NCI-H2227 (cell line): ENCODE measurements at regions not wholly inside any gene's neighbourhood (a gene's known extent, or its start where the extent isn't known, plus 50 kb on each side); places are given as distances from the start of the nearest gene placed in this dataset.

ENCODE experiments used
- DNase-seq: peaks from one replicate; lab custom pipeline; 2025; ENCODE audit not compliant: unreplicated experiment; lab: John Stamatoyannopoulos, UW

- no peak for DNase-seq
Measured at GRCh38 chr12:128163086-128163485, 103.9 kb upstream of the TMEM132C start.

GRCh38 chr12:128164533-128164932, 102.4 kb upstream of the TMEM132C start:
- DNase-seq = no peak

GRCh38 chr12:128165387-128165786, 101.6 kb upstream of the TMEM132C start:
- DNase-seq = no peak

GRCh38 chr12:128168273-128168672, 98.7 kb upstream of the TMEM132C start:
- DNase-seq = no peak

- no peak for DNase-seq
Measured at GRCh38 chr12:128170181-128170580, 96.8 kb upstream of the TMEM132C start.

- no peak for DNase-seq
Measured at GRCh38 chr12:128178565-128178964, 88.4 kb upstream of the TMEM132C start.

GRCh38 chr12:128178966-128179365, 88.0 kb upstream of the TMEM132C start:
- DNase-seq = no peak

GRCh38 chr12:128180166-128180565, 86.8 kb upstream of the TMEM132C start:
- no peak for DNase-seq

GRCh38 chr12:128190052-128190451, 76.9 kb upstream of the TMEM132C start:
- no peak for DNase-seq

- no peak for DNase-seq
Measured at GRCh38 chr12:128190614-128191013, 76.4 kb upstream of the TMEM132C start.

GRCh38 chr12:128191380-128191779, 75.6 kb upstream of the TMEM132C start:
- DNase-seq = no peak

GRCh38 chr12:128204711-128205110, 62.3 kb upstream of the TMEM132C start:
- DNase-seq = no peak

- DNase-seq = no peak
Measured at GRCh38 chr12:128205145-128205544, 61.8 kb upstream of the TMEM132C start.

GRCh38 chr12:128205758-128206157, 61.2 kb upstream of the TMEM132C start:
- no peak for DNase-seq
